IPS-15b (cell line): ENCODE measurements at regions not wholly inside any gene's neighbourhood (a gene's known extent, or its start where the extent isn't known, plus 50 kb on each side); places are given as distances from the start of the nearest gene placed in this dataset.

ENCODE experiments used
- H3K27me3 ChIP-seq: one replicate; pipeline ENCODE4 v1.6.1; 2013; ENCODE audit warnings: low read length; ENCODE audit not compliant: control insufficient read depth, insufficient read depth
- H3K36me3 ChIP-seq: one replicate; pipeline ENCODE4 v1.6.1; 2013; ENCODE audit warnings: low read length; ENCODE audit not compliant: control insufficient read depth, insufficient read depth
- H3K4me1 ChIP-seq: one replicate; pipeline ENCODE4 v1.6.1; 2013; ENCODE audit warnings: mild to moderate bottlenecking, low read length; ENCODE audit not compliant: control insufficient read depth, insufficient read depth
- H3K4me3 ChIP-seq: one replicate; pipeline ENCODE4 v1.5.1; 2013; ENCODE audit warnings: low read depth, low read length
- H3K9ac ChIP-seq: one replicate; pipeline ENCODE4 v1.6.1; 2013; ENCODE audit warnings: low read depth, mild to moderate bottlenecking, low read length
- H3K9me3 ChIP-seq: one replicate; pipeline ENCODE4 v1.6.1; 2013; ENCODE audit warnings: mild to moderate bottlenecking, low read length; ENCODE audit not compliant: control insufficient read depth, insufficient read depth

- Histone ChIP-seq H3K9me3 (no peaks in the 10 kb centered on the region), H3K27me3 (no peaks in the 10 kb centered on the region), H3K9ac (no peak overlapping the region), H3K4me3 (no peak overlapping the region), H3K4me1 (no peaks in the 10 kb centered on the region), H3K36me3 (no peaks in the 10 kb centered on the region)
These were observed 195.9 kb downstream of the TFCP2L1 start for GRCh38 chr2:121089166-121089510.

GRCh38 chr2:121090088-121090715 lies 194.8 kb downstream of the TFCP2L1 start:
- no peak overlapping the region for H3K9ac ChIP-seq
- H3K9me3 ChIP-seq, result no peaks in the 10 kb centered on the region
- no peaks in the 10 kb centered on the region for H3K4me1 ChIP-seq
- no peaks in the 10 kb centered on the region for H3K36me3 ChIP-seq
- H3K4me3 ChIP-seq, result no peak overlapping the region
- no peaks in the 10 kb centered on the region for H3K27me3 ChIP-seq

GRCh38 chr2:121092095-121092494 lies 192.9 kb downstream of the TFCP2L1 start:
- no peaks in the 10 kb centered on the region for H3K27me3 ChIP-seq
- no peaks in the 10 kb centered on the region for H3K9me3 ChIP-seq
- no peaks in the 10 kb centered on the region for H3K4me1 ChIP-seq
- no peak overlapping the region for H3K9ac ChIP-seq
- no peak overlapping the region for H3K4me3 ChIP-seq
- H3K36me3 ChIP-seq, result no peaks in the 10 kb centered on the region

- no peak overlapping the region for H3K4me3 ChIP-seq
- no peaks in the 10 kb centered on the region for H3K36me3 ChIP-seq
- H3K27me3 ChIP-seq, result no peaks in the 10 kb centered on the region
- no peaks in the 10 kb centered on the region for H3K4me1 ChIP-seq
- no peaks in the 10 kb centered on the region for H3K9me3 ChIP-seq
- H3K9ac ChIP-seq, result no peak overlapping the region
These were observed 191.3 kb downstream of the TFCP2L1 start for GRCh38 chr2:121093692-121094091.

GRCh38 chr2:121094101-121094500 lies 190.9 kb downstream of the TFCP2L1 start:
- H3K4me3 ChIP-seq, result no peak overlapping the region
- no peak overlapping the region for H3K9ac ChIP-seq

GRCh38 chr2:121094845-121095244 lies 190.2 kb downstream of the TFCP2L1 start:
- H3K4me3 ChIP-seq, result no peak overlapping the region
- no peaks in the 10 kb centered on the region for H3K9me3 ChIP-seq
- no peaks in the 10 kb centered on the region for H3K27me3 ChIP-seq
- H3K36me3 ChIP-seq, result no peaks in the 10 kb centered on the region
- H3K9ac ChIP-seq, result no peak overlapping the region
- H3K4me1 ChIP-seq, result no peaks in the 10 kb centered on the region

More at GRCh38 chr2:121094101-121094500, 190.9 kb downstream of the TFCP2L1 start:
- Histone ChIP-seq H3K36me3 (no peaks in the 10 kb centered on the region), H3K9me3 (no peaks in the 10 kb centered on the region), H3K27me3 (no peaks in the 10 kb centered on the region), H3K4me1 (no peaks in the 10 kb centered on the region)

GRCh38 chr2:121095257-121096080 lies 189.5 kb downstream of the TFCP2L1 start:
- H3K4me1 ChIP-seq, result no peaks in the 10 kb centered on the region
- no peaks in the 10 kb centered on the region for H3K36me3 ChIP-seq
- no peak overlapping the region for H3K4me3 ChIP-seq

GRCh38 chr2:121096611-121097010 lies 188.4 kb downstream of the TFCP2L1 start:
- no peaks in the 10 kb centered on the region for H3K4me1 ChIP-seq
- H3K27me3 ChIP-seq, result no peaks in the 10 kb centered on the region
- H3K4me3 ChIP-seq, result no peak overlapping the region
- no peaks in the 10 kb centered on the region for H3K9me3 ChIP-seq
- no peak overlapping the region for H3K9ac ChIP-seq
- H3K36me3 ChIP-seq, result no peaks in the 10 kb centered on the region

More at GRCh38 chr2:121095257-121096080, 189.5 kb downstream of the TFCP2L1 start:
- H3K27me3 ChIP-seq, result no peaks in the 10 kb centered on the region
- no peak overlapping the region for H3K9ac ChIP-seq
- no peaks in the 10 kb centered on the region for H3K9me3 ChIP-seq

GRCh38 chr2:121098556-121098955 lies 186.4 kb downstream of the TFCP2L1 start:
- Histone ChIP-seq H3K27me3 (peaks cover 2% of the 10 kb centered on the region), H3K9me3 (no peaks in the 10 kb centered on the region), H3K4me3 (no peak overlapping the region), H3K9ac (no peak overlapping the region), H3K4me1 (no peaks in the 10 kb centered on the region), H3K36me3 (no peaks in the 10 kb centered on the region)

- H3K36me3 ChIP-seq, result no peaks in the 10 kb centered on the region
- H3K4me1 ChIP-seq, result no peaks in the 10 kb centered on the region
- H3K27me3 ChIP-seq, result peaks cover 2% of the 10 kb centered on the region
- no peaks in the 10 kb centered on the region for H3K9me3 ChIP-seq
- H3K4me3 ChIP-seq, result no peak overlapping the region
- no peak overlapping the region for H3K9ac ChIP-seq
These were observed 185.4 kb downstream of the TFCP2L1 start for GRCh38 chr2:121099329-121100290.

- H3K4me3 ChIP-seq, result no peak overlapping the region
- H3K36me3 ChIP-seq, result no peaks in the 10 kb centered on the region
- no peak overlapping the region for H3K9ac ChIP-seq
- no peaks in the 10 kb centered on the region for H3K4me1 ChIP-seq
- H3K9me3 ChIP-seq, result no peaks in the 10 kb centered on the region
- peaks cover 2% of the 10 kb centered on the region for H3K27me3 ChIP-seq
These were observed 183.8 kb downstream of the TFCP2L1 start for GRCh38 chr2:121101093-121101715.
